ENCODE measurements at regions not wholly inside any gene's neighbourhood (a gene's known extent, or its start where the extent isn't known, plus 50 kb on each side); places are given as distances from the start of the nearest gene placed in this dataset.
"Not testable (repeated sequence)": the region's sequence is repeated elsewhere in the genome, so short reads cannot be mapped to it uniquely, and the experiment has no call there.

DNA sequence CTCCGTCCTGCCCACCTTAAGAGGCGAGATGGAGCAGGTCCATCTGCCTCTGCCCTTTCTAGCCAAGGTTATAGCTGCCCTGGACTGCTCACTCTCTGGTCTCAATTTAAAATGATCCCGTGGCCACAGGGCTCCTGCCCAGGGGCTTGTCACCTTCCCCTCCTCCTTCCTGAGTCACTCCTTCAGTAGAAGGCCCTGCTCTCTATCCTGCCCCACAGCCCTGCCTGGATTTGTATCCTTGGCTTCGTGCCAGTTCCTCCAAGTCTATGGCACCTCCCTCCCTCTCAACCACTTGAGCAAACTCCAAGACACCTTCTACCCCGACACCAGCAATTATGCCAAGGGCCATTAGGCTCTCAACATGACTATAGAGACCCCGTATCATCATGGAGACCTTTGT lies 105.3 kb upstream of the PZP start:
- not testable (repeated sequence) for TF ChIP-seq EZH2 (IDR thresholded peaks at IDR 0.05; ENCODE audit: low read depth)
- TF ChIP-seq, protein P1, sequence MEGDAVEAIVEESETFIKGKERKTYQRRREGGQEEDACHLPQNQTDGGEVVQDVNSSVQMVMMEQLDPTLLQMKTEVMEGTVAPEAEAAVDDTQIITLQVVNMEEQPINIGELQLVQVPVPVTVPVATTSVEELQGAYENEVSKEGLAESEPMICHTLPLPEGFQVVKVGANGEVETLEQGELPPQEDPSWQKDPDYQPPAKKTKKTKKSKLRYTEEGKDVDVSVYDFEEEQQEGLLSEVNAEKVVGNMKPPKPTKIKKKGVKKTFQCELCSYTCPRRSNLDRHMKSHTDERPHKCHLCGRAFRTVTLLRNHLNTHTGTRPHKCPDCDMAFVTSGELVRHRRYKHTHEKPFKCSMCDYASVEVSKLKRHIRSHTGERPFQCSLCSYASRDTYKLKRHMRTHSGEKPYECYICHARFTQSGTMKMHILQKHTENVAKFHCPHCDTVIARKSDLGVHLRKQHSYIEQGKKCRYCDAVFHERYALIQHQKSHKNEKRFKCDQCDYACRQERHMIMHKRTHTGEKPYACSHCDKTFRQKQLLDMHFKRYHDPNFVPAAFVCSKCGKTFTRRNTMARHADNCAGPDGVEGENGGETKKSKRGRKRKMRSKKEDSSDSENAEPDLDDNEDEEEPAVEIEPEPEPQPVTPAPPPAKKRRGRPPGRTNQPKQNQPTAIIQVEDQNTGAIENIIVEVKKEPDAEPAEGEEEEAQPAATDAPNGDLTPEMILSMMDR (conservative IDR thresholded peaks at IDR 0.05): not testable (repeated sequence)
